Glomerular visceral epithelial cell (primary cell): ENCODE measurements at regions not wholly inside any gene's neighbourhood (a gene's known extent, or its start where the extent isn't known, plus 50 kb on each side); places are given as distances from the start of the nearest gene placed in this dataset.
A peak's percentile ranks its signal among the peaks of the same experiment; 100 is the strongest.

Experiments used
- DNase-seq: peaks from one replicate; pipeline ENCODE4 v3.0.0-alpha.2; 2016; ENCODE audit errors: extremely low spot score

DNA sequence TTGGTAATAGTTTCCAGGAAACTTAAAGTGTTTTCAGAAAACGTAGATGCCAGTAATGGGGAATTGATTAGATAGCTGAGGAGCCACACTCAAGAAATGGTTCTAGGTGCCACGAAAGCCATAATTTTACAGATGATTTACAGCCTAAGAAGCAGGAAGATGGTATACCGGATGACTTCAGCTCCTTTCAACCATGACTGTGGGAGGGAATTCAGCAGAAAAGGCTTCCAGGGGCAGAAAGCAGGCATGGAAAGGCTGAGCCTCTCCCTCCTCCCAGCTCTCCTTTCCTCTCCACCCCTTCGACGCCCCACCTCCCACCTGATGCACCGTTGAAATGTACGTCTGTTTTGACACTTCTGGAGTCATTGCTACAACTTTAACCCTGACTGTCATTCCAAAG lies 68.6 kb upstream of the SMIM21 start:
- peak; percentile 22 for DNase-seq

DNA sequence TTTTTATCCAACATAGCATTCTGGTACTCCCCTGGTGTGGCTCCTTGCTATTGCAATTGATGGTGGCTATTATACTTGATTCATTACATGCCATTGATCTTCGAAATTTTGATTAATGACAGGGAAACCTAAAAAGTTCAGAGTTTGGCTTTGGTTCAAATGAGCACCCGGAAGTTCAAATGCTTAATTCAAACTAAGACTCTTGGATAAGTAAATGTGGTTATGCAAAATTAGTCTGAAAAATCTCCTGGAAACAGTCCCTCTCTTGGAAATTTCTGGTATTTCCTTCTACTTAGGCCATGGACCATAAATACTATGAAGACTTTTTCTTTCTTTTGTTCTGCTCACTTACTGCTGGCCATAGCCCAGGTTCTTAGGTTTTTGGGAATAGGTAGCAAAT lies 65.3 kb upstream of the SMIM21 start:
- no peak for DNase-seq

DNA sequence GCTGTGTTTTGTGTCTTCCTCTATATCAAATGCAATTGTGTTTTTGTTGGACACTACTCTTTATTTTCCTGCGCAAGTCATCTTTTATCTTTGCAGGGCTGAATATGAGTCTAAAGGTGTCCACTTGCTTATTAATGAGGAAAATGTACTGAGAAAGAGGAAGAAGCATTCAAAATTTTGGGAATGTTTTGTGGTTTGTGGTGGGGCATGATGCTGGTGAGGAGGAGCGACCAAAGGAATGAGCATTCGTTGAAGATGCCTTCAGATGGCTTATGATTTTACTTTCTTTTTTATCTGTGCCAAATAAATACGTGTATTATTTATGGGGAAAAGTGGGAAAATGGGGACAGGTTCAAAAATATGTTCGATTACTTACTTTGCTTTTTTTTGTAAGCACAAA lies 63.9 kb upstream of the SMIM21 start:
- DNase-seq: no peak

DNA sequence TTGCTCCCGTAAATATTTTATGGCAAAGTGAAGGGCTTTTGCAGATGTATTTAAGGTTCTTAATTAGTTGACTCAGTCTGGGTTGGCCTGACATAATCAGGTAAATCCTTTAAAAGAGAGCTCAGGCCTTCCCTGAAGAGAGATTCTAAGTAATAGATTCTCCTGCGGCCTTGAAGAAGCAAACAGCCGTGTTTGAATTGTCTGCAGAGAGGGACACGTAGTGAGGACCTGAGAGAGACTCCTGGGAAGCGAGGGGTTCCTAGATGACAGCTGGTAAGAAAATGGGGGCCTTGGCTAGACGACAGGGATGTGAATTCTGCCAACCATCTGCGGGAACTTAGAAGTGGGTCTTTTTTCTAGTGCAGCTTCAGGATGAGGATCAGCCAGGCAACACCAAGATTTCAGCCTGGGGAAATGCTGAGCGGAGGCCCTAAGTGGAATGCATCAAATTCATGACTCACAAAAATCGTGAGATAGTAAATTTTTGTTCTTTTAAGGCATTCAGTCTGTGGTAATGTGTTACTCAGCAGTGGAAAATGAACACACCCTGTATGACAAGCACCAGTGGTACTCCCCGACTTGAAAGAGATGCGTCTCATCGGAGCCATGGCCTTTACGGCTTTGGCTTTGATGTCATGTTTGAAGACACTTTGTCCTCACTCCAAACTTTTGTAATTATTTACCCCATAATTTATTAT lies 62.1 kb upstream of the SMIM21 start:
- peak; percentile 70 for DNase-seq

DNA sequence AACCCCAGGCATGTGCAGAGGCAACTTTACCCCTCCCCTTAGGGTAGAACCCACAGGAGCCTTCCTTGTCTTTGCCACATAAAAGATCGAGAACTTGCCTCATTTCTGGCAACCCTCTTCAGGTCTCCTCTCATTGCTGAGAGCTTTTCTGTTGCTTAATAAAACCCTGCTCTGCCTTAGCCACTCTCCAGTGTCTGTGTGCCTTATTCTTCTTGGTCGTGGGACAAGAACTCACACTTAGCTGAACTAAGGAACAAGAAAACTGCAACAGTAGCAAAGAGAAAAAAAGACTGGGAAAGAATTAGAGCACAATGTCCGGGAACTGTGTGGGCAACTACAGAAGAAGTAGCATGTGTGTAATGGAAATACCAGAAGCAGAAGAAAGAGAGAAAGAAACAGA lies 56.2 kb upstream of the SMIM21 start:
- no peak for DNase-seq

DNA sequence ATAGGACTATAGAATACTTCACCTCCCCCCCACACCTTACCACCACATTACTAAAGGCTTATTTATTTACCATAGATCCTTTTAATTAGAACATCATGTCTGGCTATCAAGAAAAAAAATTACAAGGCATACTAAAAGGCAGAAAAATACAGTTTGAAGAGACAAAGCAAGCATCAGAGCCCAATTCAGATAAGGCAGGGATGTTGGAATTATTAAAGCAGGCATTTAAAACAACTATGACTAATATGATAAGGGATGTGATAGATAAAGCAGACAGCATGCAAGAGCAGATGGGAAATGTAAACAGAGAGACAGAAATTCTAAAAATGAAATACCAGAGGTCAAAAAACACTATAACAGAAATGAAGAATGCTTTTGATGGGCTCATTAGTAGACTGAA lies 55.4 kb upstream of the SMIM21 start:
- DNase-seq: no peak

DNA sequence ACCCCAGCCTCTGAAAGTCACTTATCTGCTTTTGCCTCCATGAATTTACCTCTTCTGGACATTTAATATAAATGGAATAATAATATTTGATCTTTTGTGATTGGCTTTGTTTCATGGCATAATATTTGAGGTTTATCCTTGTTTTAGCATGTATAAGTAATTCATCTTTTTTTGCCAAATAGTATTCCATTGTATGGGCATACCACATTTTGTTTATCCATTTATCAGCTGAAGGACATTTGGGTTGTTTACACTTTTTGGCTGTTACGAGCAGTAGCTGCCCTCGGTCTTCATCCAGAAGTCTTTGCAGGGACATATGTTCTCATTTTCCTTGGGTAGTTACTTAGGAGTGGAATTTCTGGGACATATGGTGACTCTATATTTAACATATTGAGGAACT lies 53.0 kb upstream of the SMIM21 start:
- DNase-seq: no peak

DNA sequence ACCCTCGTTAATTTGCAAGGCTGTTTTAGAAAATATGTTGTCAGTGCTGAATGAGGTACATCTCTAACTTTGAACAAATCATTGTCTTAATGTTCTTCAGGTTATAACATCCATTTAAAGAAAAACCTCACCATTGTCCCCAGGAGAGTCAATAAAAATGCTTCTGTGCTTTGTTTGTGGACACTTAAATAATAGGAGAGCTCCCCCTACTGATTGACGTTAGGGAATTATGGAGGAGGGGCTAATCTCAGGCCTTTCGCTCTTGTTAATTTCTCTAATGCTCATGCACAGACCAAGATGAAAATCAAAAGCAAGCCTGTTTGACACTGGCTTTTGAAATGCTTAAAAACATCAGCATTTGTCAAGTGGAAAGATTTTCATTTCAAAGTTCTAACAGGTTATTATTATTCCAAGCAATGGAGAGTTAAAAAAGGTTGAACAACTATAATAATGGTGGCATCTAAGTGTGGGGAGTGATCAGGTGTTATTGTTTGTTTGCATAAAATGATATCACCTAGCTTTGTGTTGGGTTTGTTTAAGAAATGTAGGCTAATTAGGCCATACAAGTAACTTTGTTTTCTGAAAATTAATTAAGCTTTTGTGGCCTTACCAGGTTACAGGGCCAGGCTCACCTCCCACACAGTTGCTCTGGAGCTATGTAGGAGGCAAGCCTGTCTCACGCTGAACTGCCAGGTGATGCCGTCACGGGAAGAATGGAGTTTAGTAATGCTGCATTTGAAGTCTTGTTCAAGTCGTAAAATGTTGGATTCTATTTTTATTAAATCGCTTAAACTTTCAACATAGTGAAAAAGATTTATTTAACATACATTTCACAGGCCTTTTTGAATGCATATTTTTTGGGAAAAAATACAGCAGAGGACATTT lies 51.7 kb upstream of the SMIM21 start:
- peak; percentile 29 for DNase-seq

DNA sequence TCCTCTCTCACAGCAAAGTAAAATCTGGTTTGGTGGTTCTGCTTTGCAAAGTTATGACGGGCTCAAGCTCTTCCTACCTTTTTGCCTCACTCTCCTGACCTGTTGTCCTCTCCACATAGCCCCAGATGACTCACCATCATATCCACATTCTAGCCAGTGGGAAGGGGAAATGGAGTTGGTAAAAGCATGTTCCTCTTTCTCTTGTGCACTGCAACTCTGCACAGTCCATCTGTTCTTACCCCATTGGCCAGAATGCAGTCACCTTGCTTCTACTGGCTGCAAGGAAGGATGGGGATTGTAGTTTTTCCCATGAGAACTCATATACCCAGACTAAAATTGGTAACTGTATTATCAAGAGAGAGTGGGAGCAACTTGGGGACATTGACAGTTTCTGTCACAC lies 50.4 kb upstream of the SMIM21 start:
- DNase-seq: no peak
